KOPT-K1 (cell line): ENCODE measurements at regions not wholly inside any gene's neighbourhood (a gene's known extent, or its start where the extent isn't known, plus 50 kb on each side); places are given as distances from the start of the nearest gene placed in this dataset.

Experiments used
- H3K27ac ChIP-seq: fragments of 200-600 bp; sonication (generic); 2 replicates; pipeline ENCODE4 v1.5.1; 2016; ENCODE audit warnings: antibody characterized with exemption, mild to moderate bottlenecking, low read depth, low read length; ENCODE audit not compliant: poor library complexity, severe bottlenecking
- H3K36me3 ChIP-seq: fragments of 200-600 bp; sonication (generic); 2 replicates; pipeline ENCODE4 v1.5.1; 2017; ENCODE audit warnings: antibody characterized with exemption, mild to moderate bottlenecking, low read length, moderate library complexity; ENCODE audit not compliant: insufficient read depth
- H3K9me3 ChIP-seq: fragments of 200-600 bp; sonication (generic); 2 replicates; pipeline ENCODE4 v1.5.1; 2017; ENCODE audit warnings: antibody characterized with exemption, low read length, mild to moderate bottlenecking; ENCODE audit not compliant: insufficient read depth, poor library complexity, severe bottlenecking

DNA sequence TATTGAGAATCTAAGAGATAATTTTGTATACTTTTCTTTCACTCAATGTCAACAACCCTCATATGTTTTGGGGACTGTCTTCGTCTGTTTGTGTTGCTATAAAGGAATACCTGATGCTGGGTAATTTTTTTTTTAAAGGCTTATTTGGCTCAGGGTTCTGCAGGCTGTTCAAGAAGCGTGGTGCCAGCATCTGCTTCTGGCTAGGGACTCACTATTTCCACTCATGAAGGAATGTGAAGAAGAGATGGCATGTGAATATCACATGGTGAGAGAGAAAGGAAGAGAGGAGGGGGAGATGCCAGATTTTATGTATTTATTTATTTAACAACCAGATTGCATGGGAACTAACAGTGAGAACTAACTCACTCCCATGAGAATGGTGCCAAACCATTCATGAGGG lies 827.4 kb upstream of the PHF14 start:
- no peaks in the 10 kb centered on the region for H3K36me3 ChIP-seq
- H3K9me3 ChIP-seq: no peaks in the 10 kb centered on the region
- H3K27ac ChIP-seq: no peak overlapping the region

DNA sequence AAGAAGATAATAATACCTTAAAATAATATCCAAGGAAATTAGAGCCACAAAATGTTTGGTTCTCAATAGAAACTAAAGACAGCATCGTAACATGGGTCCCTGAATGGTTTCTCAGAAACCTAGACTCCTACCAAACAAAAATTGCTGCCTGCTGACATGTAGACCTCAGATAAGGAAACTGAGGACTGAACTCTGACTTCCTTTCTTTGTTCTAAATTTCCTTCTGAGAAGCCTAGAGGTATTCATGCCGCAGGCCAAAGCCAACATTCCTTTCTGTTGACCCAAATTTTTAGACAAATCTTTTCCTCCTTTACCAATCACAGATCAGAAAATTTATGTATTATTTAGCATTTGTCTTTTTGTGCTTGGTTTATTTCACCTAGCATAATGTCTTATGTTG lies 816.7 kb upstream of the PHF14 start:
- Histone ChIP-seq H3K9me3 (no peaks in the 10 kb centered on the region), H3K36me3 (no peaks in the 10 kb centered on the region), H3K27ac (no peak overlapping the region)

DNA sequence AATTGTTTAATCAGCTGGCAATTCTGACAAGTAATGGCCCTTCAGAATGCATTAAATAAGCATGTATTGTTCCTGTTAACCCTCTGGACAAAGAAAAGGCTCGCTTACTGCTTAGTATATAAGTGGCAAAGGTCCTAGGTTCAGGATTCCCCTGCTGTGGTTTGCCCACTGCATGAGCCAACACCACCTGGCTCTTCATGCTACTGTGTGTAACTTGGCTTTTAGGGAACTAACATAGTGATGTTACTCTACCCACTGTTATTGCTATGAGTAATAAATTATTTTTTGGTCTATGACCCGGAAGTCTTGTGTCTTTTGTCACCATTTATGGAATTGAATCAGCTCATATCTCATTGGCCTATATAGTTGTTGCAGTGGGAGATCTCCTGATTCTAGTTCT lies 791.7 kb upstream of the PHF14 start:
- Histone ChIP-seq H3K36me3 (no peaks in the 10 kb centered on the region), H3K9me3 (no peaks in the 10 kb centered on the region), H3K27ac (no peak overlapping the region)

DNA sequence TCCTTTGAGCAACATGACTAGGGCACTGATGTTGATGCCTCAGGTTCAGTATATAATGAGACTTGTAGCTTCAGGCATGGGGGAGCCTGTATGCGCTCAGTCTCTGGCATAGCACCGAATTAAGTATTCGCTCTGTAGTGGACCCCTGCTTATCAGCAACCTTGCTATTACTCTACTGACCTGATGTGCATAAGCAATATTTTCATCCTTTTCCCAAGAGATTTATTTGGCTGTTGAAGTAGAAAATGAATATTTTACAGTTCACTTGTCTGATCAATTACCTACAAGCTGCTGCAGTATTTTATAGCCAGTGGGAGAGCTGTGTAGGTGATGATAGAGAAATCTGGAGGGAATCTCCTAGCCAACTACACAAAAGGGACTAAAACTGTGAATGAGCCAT lies 781.6 kb upstream of the PHF14 start:
- no peak overlapping the region for H3K27ac ChIP-seq
- H3K36me3 ChIP-seq: no peaks in the 10 kb centered on the region
- no peaks in the 10 kb centered on the region for H3K9me3 ChIP-seq

DNA sequence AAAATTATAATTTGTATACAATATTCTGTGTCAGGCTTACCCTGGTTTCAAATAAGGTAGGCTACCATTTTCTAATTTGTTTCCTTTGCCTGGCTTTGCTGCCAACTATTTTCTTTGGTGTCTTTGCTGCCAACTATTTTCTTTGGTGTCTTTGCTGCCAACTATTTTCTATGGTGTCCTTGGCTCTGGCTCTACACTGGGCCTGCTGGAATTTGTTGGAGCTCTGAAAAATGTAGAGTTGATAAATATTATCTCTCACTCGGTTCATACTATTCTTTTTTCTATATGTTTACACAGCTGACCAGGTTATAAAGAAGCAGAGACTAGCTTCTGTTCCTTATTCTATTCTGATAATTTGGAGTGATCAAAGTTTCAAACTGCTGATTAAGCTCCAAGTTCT lies 768.0 kb upstream of the PHF14 start:
- no peak overlapping the region for H3K27ac ChIP-seq
- no peaks in the 10 kb centered on the region for H3K36me3 ChIP-seq
- no peaks in the 10 kb centered on the region for H3K9me3 ChIP-seq

DNA sequence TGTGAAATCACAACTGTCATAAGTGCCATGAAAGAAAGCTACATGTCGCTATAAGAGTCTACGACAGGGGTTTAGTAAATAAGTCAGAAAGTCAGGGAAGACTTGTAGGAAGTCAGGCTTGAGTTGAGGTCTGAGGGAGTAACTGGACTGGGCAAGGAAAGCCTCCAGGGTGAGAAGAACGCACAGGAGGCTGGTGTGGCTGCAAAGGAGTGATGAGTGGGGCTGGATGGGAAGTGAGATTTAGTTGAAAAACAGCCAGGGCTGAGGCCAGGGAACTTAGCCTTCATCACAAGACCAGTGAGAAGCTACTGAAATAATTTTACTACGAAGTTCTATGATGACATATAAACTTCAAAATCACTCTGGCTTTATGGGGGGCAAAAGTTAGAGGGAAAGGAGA lies 763.7 kb upstream of the PHF14 start:
- H3K9me3 ChIP-seq: peaks cover 8% of the 10 kb centered on the region
- no peaks in the 10 kb centered on the region for H3K36me3 ChIP-seq
- H3K27ac ChIP-seq: no peak overlapping the region

DNA sequence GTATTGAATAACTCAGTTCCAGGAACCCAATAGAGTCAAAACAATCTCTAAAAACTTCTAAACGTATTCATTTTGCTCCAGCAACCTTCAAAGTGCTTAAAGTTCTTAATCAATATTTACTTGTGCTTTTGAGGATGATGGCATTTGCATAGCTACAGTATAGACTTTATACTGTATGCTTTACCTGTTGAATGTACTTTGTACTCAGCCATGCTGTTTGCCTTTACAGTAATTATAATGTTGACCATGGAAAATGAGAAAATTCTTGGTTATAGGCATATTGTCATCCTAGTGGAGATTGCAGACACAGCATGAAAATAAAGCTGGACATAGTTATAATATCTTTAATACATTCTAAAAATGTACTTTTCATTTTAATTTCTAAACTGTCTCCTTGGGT lies 762.7 kb upstream of the PHF14 start:
- Histone ChIP-seq H3K36me3 (no peaks in the 10 kb centered on the region), H3K9me3 (peaks cover 8% of the 10 kb centered on the region), H3K27ac (no peak overlapping the region)

DNA sequence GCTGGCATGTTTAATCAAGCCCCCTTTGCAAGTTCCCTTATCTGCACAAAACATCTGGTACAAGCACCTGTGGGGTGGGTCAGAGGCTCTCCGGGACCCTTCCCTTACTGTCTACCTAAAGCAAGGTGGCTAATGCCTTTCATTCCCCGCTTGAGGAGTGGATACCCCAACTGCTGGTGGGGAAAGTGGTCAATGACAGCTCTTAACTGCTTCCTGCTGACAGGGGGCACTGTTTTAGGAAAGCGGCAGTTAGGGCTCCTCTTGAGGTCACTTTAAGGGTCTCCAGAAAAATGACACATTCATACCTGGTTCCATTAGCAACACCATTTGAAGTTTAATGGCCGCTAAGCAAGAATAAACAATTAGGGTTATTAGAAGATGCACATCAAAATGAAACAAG lies 761.8 kb upstream of the PHF14 start:
- H3K9me3 ChIP-seq: peaks cover 8% of the 10 kb centered on the region
- H3K27ac ChIP-seq: no peak overlapping the region
- no peaks in the 10 kb centered on the region for H3K36me3 ChIP-seq

DNA sequence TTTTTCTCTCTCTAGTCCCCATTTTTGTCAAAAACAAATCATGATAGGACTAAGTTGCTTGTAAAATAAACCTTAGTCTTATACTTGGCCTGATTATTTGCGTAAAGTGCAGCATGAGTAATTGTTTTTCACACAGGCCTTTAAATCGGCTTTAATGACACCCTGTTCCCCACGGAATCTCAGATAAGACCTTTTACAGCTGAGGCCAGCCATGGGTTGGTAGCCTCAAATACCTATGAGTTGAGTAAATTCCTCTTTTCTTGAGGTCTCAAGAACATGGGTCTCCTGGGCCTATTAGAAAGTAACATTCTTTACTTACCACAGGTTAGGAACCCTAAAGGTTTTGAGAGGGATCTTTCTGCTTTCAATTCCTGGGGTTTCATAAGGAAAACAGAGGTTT lies 761.0 kb upstream of the PHF14 start:
- Histone ChIP-seq H3K27ac (no peak overlapping the region), H3K9me3 (peaks cover 8% of the 10 kb centered on the region), H3K36me3 (no peaks in the 10 kb centered on the region)

DNA sequence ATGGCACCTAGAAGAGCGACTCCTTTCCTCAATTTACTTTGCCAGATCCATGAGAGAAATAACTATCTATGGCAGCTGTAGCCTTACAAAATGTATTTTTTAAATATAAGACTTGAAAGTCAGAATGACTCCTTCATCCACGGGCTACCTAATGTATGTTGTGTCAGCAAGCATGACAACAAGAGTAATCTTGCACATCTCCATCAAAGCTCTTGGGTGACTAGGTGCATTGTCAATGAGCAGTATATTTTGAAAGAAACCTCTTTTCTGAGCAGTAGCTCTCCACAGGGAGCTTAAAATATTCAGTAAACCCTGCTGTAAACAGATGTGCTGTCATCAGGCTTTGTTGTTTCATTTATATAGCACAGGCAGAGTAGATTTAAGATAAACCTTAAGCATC lies 757.2 kb upstream of the PHF14 start:
- no peak overlapping the region for H3K27ac ChIP-seq
- H3K9me3 ChIP-seq: peaks cover 8% of the 10 kb centered on the region
- no peaks in the 10 kb centered on the region for H3K36me3 ChIP-seq

DNA sequence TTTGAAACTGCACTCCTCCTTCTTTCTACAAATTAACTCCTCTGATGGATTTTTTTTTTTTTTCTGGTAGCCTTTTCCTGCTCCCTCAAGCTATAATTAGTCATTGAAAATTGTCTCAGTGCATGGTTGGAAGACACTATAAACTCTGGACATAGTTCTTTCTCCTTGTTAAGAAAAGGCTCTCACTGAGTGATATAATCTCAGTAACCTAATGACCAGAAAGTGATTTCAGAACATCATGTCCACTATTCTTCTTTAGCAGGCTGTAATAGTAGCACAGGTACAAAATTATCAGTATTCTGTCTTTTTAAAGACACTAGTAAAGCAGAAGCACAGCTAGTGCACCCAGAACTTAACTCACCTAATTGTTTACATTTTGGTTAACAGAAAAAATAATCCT lies 752.6 kb upstream of the PHF14 start:
- Histone ChIP-seq H3K36me3 (no peaks in the 10 kb centered on the region), H3K27ac (no peak overlapping the region), H3K9me3 (no peaks in the 10 kb centered on the region)

DNA sequence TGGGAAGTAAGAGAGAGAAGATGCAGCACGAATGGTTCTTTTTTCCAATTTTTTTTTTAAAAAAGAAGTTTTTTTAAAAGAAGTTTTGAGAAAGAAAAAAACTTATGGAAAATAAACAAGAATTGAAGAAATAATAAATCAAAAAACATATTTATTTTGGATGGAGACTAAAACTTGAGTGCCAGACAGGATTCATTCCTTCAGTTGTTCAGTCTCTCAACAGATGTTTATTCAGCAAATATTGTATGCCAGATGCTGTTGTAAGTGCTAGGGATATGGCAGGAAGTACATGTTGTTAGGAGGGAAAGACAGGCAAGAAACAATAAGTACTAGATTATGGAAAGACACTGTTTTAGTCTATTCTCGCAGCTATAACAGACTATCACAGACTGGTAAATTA lies 750.7 kb upstream of the PHF14 start:
- H3K27ac ChIP-seq: no peak overlapping the region
- no peaks in the 10 kb centered on the region for H3K36me3 ChIP-seq
- H3K9me3 ChIP-seq: no peaks in the 10 kb centered on the region

DNA sequence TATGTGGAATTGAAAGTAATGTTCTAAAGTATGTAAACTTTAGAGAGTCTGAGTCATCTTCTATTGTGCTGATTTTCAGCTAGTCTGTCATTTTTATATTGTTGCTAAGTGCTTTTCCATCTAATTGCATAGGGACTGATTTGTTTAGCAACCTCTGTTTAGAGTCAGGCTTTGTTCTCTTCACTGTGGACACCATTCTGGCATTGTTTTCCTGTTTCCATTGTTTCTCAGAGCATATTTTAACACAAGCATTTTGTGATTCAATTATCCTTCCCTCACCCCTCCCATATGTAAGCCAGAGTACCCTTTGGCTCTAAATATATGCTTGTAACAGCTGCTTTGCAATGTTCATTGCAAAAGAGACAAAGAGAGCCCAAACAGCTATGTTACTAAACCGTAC lies 748.4 kb upstream of the PHF14 start:
- no peak overlapping the region for H3K27ac ChIP-seq
- H3K36me3 ChIP-seq: no peaks in the 10 kb centered on the region
- H3K9me3 ChIP-seq: no peaks in the 10 kb centered on the region

DNA sequence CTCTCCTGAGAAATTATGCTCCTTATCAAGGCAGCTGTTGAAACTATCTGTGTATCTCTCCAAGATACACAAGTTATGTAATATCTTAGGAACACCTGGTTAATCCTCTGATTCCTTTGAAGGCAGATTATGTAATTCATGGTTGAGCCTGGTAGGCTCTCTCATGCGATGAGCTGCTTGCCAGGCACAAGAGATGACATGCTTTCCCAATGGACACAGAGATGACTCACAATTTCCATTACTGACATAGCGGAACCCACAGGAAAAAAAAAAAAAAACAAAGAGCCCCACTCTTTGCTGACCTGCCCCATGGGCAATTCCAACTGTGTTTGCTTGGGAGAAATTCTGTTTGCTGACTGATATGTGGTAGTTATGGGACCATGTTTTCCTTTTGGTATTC lies 736.4 kb upstream of the PHF14 start:
- H3K36me3 ChIP-seq: no peaks in the 10 kb centered on the region
- H3K27ac ChIP-seq: no peak overlapping the region
- no peaks in the 10 kb centered on the region for H3K9me3 ChIP-seq

DNA sequence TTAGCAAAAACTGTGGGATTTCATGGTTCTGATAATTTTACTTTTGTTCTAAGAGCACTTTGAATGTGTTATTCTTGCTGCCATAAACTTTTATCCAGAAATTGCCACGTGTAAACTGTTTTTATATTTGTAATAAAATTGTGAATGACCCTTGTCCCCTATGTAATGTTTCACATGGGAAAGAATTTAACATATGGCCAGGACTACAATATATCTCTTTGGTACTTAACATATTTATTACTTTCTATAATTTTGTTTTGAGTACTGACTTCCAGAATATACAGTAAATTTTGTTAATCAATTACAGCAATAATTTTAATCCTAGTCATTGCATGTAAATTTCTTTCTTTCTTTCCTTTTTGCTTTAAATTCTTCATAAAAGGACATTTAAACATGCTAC lies 735.0 kb upstream of the PHF14 start:
- Histone ChIP-seq H3K27ac (no peak overlapping the region), H3K9me3 (no peaks in the 10 kb centered on the region), H3K36me3 (no peaks in the 10 kb centered on the region)

DNA sequence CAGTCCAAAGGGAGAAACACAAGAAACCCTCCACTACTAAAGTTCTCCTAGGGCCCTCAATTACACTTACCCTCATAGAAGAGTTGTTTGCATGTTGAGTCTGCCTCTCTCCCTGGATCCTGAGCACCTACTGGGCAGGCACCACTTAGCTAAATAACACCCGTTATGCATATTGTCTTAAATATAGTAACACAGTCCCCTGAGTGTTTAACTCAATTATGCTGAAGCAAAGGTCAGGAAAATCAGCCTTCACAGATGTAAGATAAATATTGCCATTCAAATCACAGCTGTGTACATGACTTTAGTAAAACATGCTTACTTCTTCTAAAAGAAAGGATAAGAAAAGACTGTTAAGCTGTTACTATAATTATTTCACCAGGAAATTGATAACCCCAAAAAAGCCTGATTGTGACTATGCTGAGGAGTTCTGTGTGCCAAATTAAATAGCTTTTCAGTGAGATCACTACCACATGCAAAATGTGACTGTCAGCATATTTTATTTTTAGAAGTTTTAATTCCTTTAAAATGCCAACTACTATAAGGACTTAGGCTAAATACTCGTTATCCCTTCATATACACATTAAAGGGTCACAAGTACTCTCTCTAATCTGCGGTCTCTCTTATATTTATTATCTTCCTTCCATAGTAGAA lies 733.9 kb upstream of the PHF14 start:
- Histone ChIP-seq H3K27ac (no peak overlapping the region), H3K9me3 (no peaks in the 10 kb centered on the region), H3K36me3 (no peaks in the 10 kb centered on the region)

DNA sequence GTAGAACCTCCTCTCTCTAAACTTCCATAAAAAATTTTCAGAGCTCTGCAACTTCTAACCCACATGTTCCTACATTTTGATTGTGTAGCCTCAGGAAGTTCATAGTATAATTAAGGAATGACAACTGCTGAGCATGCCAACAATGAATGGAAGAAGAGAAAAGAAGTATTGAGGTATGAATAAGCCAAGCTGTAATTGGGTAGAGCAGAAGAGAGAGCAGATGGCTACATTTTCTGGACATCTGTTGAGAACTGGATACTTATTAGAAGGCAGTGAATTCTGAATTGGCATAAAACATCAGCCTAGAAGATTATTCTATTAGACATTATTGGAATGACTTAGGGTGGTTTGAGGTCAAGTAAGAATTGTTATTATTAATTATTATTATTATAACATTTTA lies 728.3 kb upstream of the PHF14 start:
- H3K36me3 ChIP-seq: no peaks in the 10 kb centered on the region
- no peak overlapping the region for H3K27ac ChIP-seq
- peaks cover 13% of the 10 kb centered on the region for H3K9me3 ChIP-seq
